H1 (cell line): ENCODE measurements at regions not wholly inside any gene's neighbourhood (a gene's known extent, or its start where the extent isn't known, plus 50 kb on each side); places are given as distances from the start of the nearest gene placed in this dataset.

Experiments
- CTCF ChIA-PET: fragments of 300-600 bp; sonication (Branson Sonifier 250); formaldehyde crosslinking; loops from one replicate; lab custom pipeline; 2021; ENCODE audit not compliant: partially characterized antibody; lab: Charles Lee
- POLR2A ChIA-PET: fragments of 300-600 bp; sonication (Branson Sonifier 250); formaldehyde crosslinking; loops from one replicate; lab custom pipeline; 2021; ENCODE audit warnings: inconsistent platforms; ENCODE audit not compliant: partially characterized antibody; lab: Charles Lee
- DNase-seq, 2 experiments: peaks; one replicate each; pipeline versions ENCODE4 v3.0.0 to v3.0.0-alpha.2; 2010 to 2022; ENCODE audit warnings: low spot score in 2 of 2, low read depth in 1 of 2, mixed read lengths in 1 of 2
- FAIRE-seq: peaks from 2 replicates; lab custom pipeline; 2011; peaks lifted over from hg19 to GRCh38; lab: Jason Lieb, UNC
- H2AFZ ChIP-seq: 2 replicates; pipeline ENCODE4 v1.8.1; 2012; ENCODE audit warnings: low read length, inconsistent platforms
- H2AK5ac ChIP-seq: 2 replicates; pipeline ENCODE4 v1.6.1; 2013; ENCODE audit warnings: low read depth, low read length
- H2BK120ac ChIP-seq: replicated peaks from 2 replicates; pipeline ENCODE3; 2013; ENCODE audit warnings: low read depth, low read length, inconsistent platforms
- H2BK12ac ChIP-seq: 2 replicates; pipeline ENCODE4 v1.6.1; 2013; ENCODE audit warnings: low read depth, low read length
- H2BK15ac ChIP-seq: 2 replicates; pipeline ENCODE4 v1.6.1; 2013; ENCODE audit warnings: low read length
- H2BK20ac ChIP-seq: 2 replicates; pipeline ENCODE4 v1.6.1; 2013; ENCODE audit warnings: low read length
- H2BK5ac ChIP-seq: 2 replicates; pipeline ENCODE4 v1.6.1; 2013; ENCODE audit warnings: low read depth, low read length
- H3K14ac ChIP-seq: 2 replicates; pipeline ENCODE4 v1.6.1; 2013; ENCODE audit warnings: inconsistent platforms; ENCODE audit not compliant: insufficient read length
- H3K18ac ChIP-seq: 2 replicates; pipeline ENCODE4 v1.6.1; 2013; ENCODE audit warnings: low read length; ENCODE audit errors: extremely low read depth
- H3K23ac ChIP-seq: 2 replicates; pipeline ENCODE4 v1.6.1; 2013; ENCODE audit warnings: inconsistent platforms; ENCODE audit not compliant: insufficient read length
- H3K23me2 ChIP-seq: 2 replicates; pipeline ENCODE4 v1.6.1; 2013; ENCODE audit warnings: low read depth, low read length
- H3K27ac ChIP-seq: 2 replicates; pipeline ENCODE4 v1.6.1; 2011; ENCODE audit warnings: low read depth, low read length, inconsistent platforms
- H3K27me3 ChIP-seq, 4 experiments: replicated peaks in 1 of 4; 1 replicate in 1 of 4; 2 replicates in 3 of 4; pipeline versions ENCODE4 v1.6.1 to v1.8.1; 2011 to 2013; ENCODE audit warnings: low read length in 3 of 4, mild to moderate bottlenecking in 3 of 4, inconsistent platforms in 2 of 4, mixed read lengths in 2 of 4, moderate library complexity in 1 of 4; ENCODE audit not compliant: control insufficient read depth in 3 of 4, insufficient read depth in 3 of 4; ENCODE audit errors: extremely low read depth in 1 of 4
- H3K36me3 ChIP-seq, 4 experiments: 2 replicates each; pipeline versions ENCODE4 v1.6.1 to v1.8.1; 2011 to 2013; ENCODE audit warnings: mild to moderate bottlenecking in 4 of 4, low read length in 3 of 4, moderate library complexity in 2 of 4, control low read depth in 1 of 4, inconsistent platforms in 1 of 4; ENCODE audit not compliant: insufficient read depth in 4 of 4, control insufficient read depth in 2 of 4
- H3K4ac ChIP-seq: replicated peaks from 2 replicates; pipeline ENCODE3; 2013; ENCODE audit warnings: low read length, low read depth, mixed read lengths, inconsistent platforms; ENCODE audit not compliant: insufficient read length
- H3K4me1 ChIP-seq, 4 experiments: replicated peaks in 1 of 4; 1 replicate in 1 of 4; 2 replicates in 3 of 4; pipeline versions ENCODE4 v1.6.1 to v1.8.1; 2011 to 2013; ENCODE audit warnings: low read length in 3 of 4, inconsistent platforms in 2 of 4, mixed read lengths in 1 of 4; ENCODE audit not compliant: insufficient read depth in 4 of 4, control insufficient read depth in 3 of 4
- H3K4me2 ChIP-seq, 2 experiments: 2 replicates each; pipeline versions ENCODE4 v1.6.1 to v1.8.1; 2011 to 2013; ENCODE audit warnings: low read depth in 2 of 2, low read length in 2 of 2, control low read depth in 1 of 2, inconsistent platforms in 1 of 2, mild to moderate bottlenecking in 1 of 2; ENCODE audit not compliant: insufficient read depth in 1 of 2
- H3K4me3 ChIP-seq, 4 experiments: fragments of 200-600, 300-600 bp in 1 of 4; sonication (generic), shearing (Covaris generic), sonication (Bioruptor Twin) in 1 of 4; 2 replicates each; pipeline versions ENCODE4 v1.5.1 to v1.8.1; 2011 to 2016; ENCODE audit warnings: low read length in 4 of 4, low read depth in 3 of 4, control low read depth in 2 of 4, inconsistent platforms in 2 of 4, mild to moderate bottlenecking in 2 of 4, mixed read lengths in 1 of 4, moderate library complexity in 1 of 4; ENCODE audit not compliant: insufficient read depth in 2 of 4; ENCODE audit errors: extremely low read depth in 1 of 4
- H3K56ac ChIP-seq: replicated peaks from 2 replicates; pipeline ENCODE3; 2013; ENCODE audit warnings: low read depth, mild to moderate bottlenecking, mixed read lengths, low read length, inconsistent platforms; ENCODE audit not compliant: insufficient read length
- H3K79me1 ChIP-seq: 2 replicates; pipeline ENCODE4 v1.6.1; 2013; ENCODE audit warnings: low read depth, low read length, control low read depth
- H3K79me2 ChIP-seq, 2 experiments: 2 replicates each; pipeline versions ENCODE4 v1.6.1 to v1.8.1; 2012 to 2013; ENCODE audit warnings: low read length in 2 of 2, mild to moderate bottlenecking in 2 of 2, inconsistent platforms in 1 of 2; ENCODE audit not compliant: insufficient read depth in 2 of 2, control insufficient read depth in 1 of 2
- H3K9ac ChIP-seq, 4 experiments: replicated peaks in 1 of 4; 1 replicate in 1 of 4; 2 replicates in 3 of 4; pipeline versions ENCODE4 v1.6.1 to v1.8.1; 2011 to 2013; ENCODE audit warnings: low read depth in 3 of 4, low read length in 3 of 4, control low read depth in 2 of 4, mild to moderate bottlenecking in 2 of 4, moderate library complexity in 2 of 4, inconsistent platforms in 1 of 4; ENCODE audit errors: extremely low read depth in 1 of 4
- H3K9me3 ChIP-seq, 2 experiments: 2 replicates each; pipeline versions ENCODE4 v1.6.1 to v1.8.1; 2012 to 2013; ENCODE audit warnings: mild to moderate bottlenecking in 2 of 2, moderate library complexity in 2 of 2, control low read depth in 1 of 2, inconsistent platforms in 1 of 2, low read depth in 1 of 2, low read length in 1 of 2, mixed read lengths in 1 of 2; ENCODE audit not compliant: insufficient read depth in 2 of 2
- H4K20me1 ChIP-seq, 2 experiments: replicated peaks in 1 of 2; 2 replicates each; pipeline versions ENCODE3 to v1.8.1; 2011 to 2013; ENCODE audit warnings: inconsistent platforms in 2 of 2, low read length in 2 of 2, mild to moderate bottlenecking in 1 of 2; ENCODE audit not compliant: insufficient read depth in 2 of 2, control insufficient read depth in 1 of 2
- H4K5ac ChIP-seq: 2 replicates; pipeline ENCODE4 v1.6.1; 2013; ENCODE audit warnings: low read length, low read depth, mixed read lengths, inconsistent platforms; ENCODE audit not compliant: insufficient read length
- H4K8ac ChIP-seq: 2 replicates; pipeline ENCODE4 v1.8.0; 2013; ENCODE audit warnings: mild to moderate bottlenecking, moderate library complexity, low read length, inconsistent platforms; ENCODE audit not compliant: insufficient read depth; ENCODE audit errors: extremely low read depth
- H4K91ac ChIP-seq: replicated peaks from 2 replicates; pipeline ENCODE3; 2013; ENCODE audit warnings: low read length, mixed read lengths, inconsistent platforms; ENCODE audit not compliant: insufficient read length
- ASH2L ChIP-seq: fragments of 200-600, 300-600 bp; sonication (generic); IDR thresholded peaks from one replicate; pipeline ENCODE4 v1.7.1; 2017; ENCODE audit warnings: low read length
- ATF2 ChIP-seq: IDR thresholded peaks from 2 replicates; pipeline ENCODE4 v1.6.1; 2012; ENCODE audit warnings: low read length, inconsistent platforms
- CREB1 ChIP-seq: IDR thresholded peaks from 2 replicates; pipeline ENCODE4 v1.6.1; 2012; ENCODE audit warnings: inconsistent platforms
- CTBP2 ChIP-seq: IDR thresholded peaks from 2 replicates; pipeline ENCODE4 v1.7.0; 2011; ENCODE audit warnings: borderline replicate concordance, mild to moderate bottlenecking, moderate library complexity, mixed read lengths, low read length; ENCODE audit not compliant: insufficient read depth, insufficient read length
- EGR1 ChIP-seq: IDR thresholded peaks from 2 replicates; pipeline ENCODE4 v1.6.1; 2011; ENCODE audit warnings: low read depth, low read length, borderline replicate concordance
- FOSL1 ChIP-seq: IDR thresholded peaks from 2 replicates; pipeline ENCODE4 v1.6.1; 2011; ENCODE audit warnings: mild to moderate bottlenecking, low read depth, low read length, moderate library complexity; ENCODE audit not compliant: insufficient read depth
- RAD21 ChIP-seq, 2 experiments: IDR thresholded peaks in 1 of 2; conservative IDR thresholded peaks in 1 of 2; 2 replicates each; pipeline ENCODE4 v1.6.1; 2011; ENCODE audit warnings: low read depth in 2 of 2, low read length in 2 of 2, improper control_type of control experiment in 1 of 2, inconsistent platforms in 1 of 2, mild to moderate bottlenecking in 1 of 2, moderate library complexity in 1 of 2
- RBBP5 ChIP-seq: IDR thresholded peaks from 2 replicates; pipeline ENCODE4 v1.7.1; 2012; ENCODE audit warnings: low read depth, mild to moderate bottlenecking, inconsistent platforms, low read length, moderate library complexity, borderline replicate concordance
- SIRT6 ChIP-seq: IDR thresholded peaks from one replicate; pipeline ENCODE4 v1.7.1; 2012; ENCODE audit warnings: low read length, inconsistent platforms
- SRF ChIP-seq: IDR thresholded peaks from 2 replicates; pipeline ENCODE4 v1.6.1; 2011; ENCODE audit warnings: mild to moderate bottlenecking, low read depth, low read length, moderate library complexity
- SUZ12 ChIP-seq: fragments of 200-600 bp; sonication (generic); IDR thresholded peaks from 2 replicates; pipeline ENCODE4 v1.6.1; 2012; ENCODE audit warnings: mild to moderate bottlenecking, inconsistent platforms, low read length, moderate library complexity, mixed read lengths
- TBP ChIP-seq: IDR thresholded peaks from 2 replicates; pipeline ENCODE4 v1.6.1; 2011; ENCODE audit warnings: low read depth, low read length, improper control_type of control experiment
- ZNF274 ChIP-seq: IDR thresholded peaks from 2 replicates; pipeline ENCODE4 v1.7.0; 2012; ENCODE audit warnings: low read length, borderline replicate concordance; ENCODE audit errors: extremely low read depth
- WGBS, 2 experiments: shearing (Covaris generic) in 1 of 2; methylation state at CpG; one replicate each; pipeline versions ENCODE4 v1.1.6 to v1.1.7; 2013 to 2015; ENCODE audit warnings: low lambda C conversion rate in 2 of 2, mixed read lengths in 2 of 2, inconsistent platforms in 1 of 2, low coverage in 1 of 2, missing lambda C conversion rate in 1 of 2; ENCODE audit not compliant: insufficient replicate concordance in 2 of 2, insufficient coverage in 1 of 2, insufficient read length in 1 of 2; ENCODE audit errors: extremely low coverage in 1 of 2, missing lambda C conversion rate in 1 of 2; 5-methylcytosine and 5-hydroxymethylcytosine counted together

DNA sequence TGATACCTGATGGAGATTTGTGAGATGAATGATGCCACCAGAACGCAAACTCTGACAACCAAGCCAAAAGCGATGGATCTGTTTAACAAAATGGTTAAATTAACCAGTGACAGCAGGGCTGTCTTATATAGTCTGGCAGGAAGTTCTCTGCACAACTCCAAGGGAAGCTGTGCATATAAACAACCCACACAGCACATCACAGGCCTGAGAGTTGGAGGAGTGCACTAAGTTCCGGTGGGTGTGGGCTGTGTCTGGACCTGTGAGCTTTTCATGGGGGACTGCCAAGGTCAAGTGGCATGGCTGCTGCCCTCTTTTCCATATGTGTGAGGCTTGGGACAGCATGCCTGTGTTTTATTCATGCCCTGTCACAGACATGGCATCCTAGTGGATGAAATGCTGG, 414.6 kb upstream of the TRIB2 start:
- H3K79me2 ChIP-seq = no peaks in the 10 kb centered on the region
- H4K5ac ChIP-seq = no peak overlapping the region
- H3K4me2 ChIP-seq = no peak overlapping the region
- H3K27me3 ChIP-seq = no peaks in the 10 kb centered on the region
- no peak overlapping the region for H3K56ac ChIP-seq
- POLR2A ChIA-PET = no interaction called here
- no peaks in the 10 kb centered on the region for H3K36me3 ChIP-seq
- no peak overlapping the region for H2BK5ac ChIP-seq
- no peak overlapping the region for H3K9ac ChIP-seq
- no peaks in the 10 kb centered on the region for H3K23me2 ChIP-seq
- WGBS, 2 experiments = 96% methylated on average over 3 of the region's 3 CpGs; no CpG with 5 or more reads in 1 of the 2 experiments
- peak overlapping the region; percentile 31; the same call in 1 of the 2 replicates for H2BK15ac ChIP-seq
- H2AFZ ChIP-seq = no peak overlapping the region
- no peak overlapping the region for H2BK20ac ChIP-seq
- DNase-seq (no peak), FAIRE-seq (no peak)
- H3K4me3 ChIP-seq = no peak overlapping the region
- no peak overlapping the region for H2BK12ac ChIP-seq
- H3K14ac ChIP-seq = no peak overlapping the region
- H2AK5ac ChIP-seq = no peak overlapping the region
- H4K91ac ChIP-seq = no peak overlapping the region
- no peaks in the 10 kb centered on the region for H3K79me1 ChIP-seq
- CTCF ChIA-PET = interaction anchor here (1.1 kb wide), 1 partner anchor 12 kb away, joined by 4 read pairs; no protein-coding TSS in a partner anchor
- H4K20me1 ChIP-seq = no peaks in the 10 kb centered on the region
- H3K9me3 ChIP-seq = no peaks in the 10 kb centered on the region; a peak in 1 of 4 replicates
- no peak overlapping the region for H3K4ac ChIP-seq
- H3K18ac ChIP-seq = no peak overlapping the region
- H4K8ac ChIP-seq = no peak overlapping the region
- H2BK120ac ChIP-seq = no peak overlapping the region
- H3K23ac ChIP-seq = no peak overlapping the region
- H3K27ac ChIP-seq = no peak overlapping the region
- H3K4me1 ChIP-seq = peaks cover 0 to 4% (median 0%) of the 10 kb centered on the region in 4 experiments; a peak in 2 of 7 replicates
- no peak for TF ChIP-seq RBBP5
- TF ChIP-seq TBP = no peak
- no peak for TF ChIP-seq ATF2
- no peak for TF ChIP-seq ZNF274
- TF ChIP-seq RAD21 (IDR thresholded peaks at IDR 0.05 in 1 of 2, conservative IDR thresholded peaks at IDR 0.05 in 1 of 2; ENCODE audit: low read depth in 2 of 2, low read length in 2 of 2) = no peak
- TF ChIP-seq SUZ12 = no peak
- no peak for TF ChIP-seq SIRT6
- no peak for TF ChIP-seq CREB1
- TF ChIP-seq EGR1 = no peak
- no peak for TF ChIP-seq ASH2L
- TF ChIP-seq FOSL1 = no peak
- TF ChIP-seq SRF = no peak
- TF ChIP-seq CTBP2 = no peak
